WTC11 (cell line): ENCODE measurements at regions not wholly inside any gene's neighbourhood (a gene's known extent, or its start where the extent isn't known, plus 50 kb on each side); places are given as distances from the start of the nearest gene placed in this dataset.
"Not testable (repeated sequence)": the region's sequence is repeated elsewhere in the genome, so short reads cannot be mapped to it uniquely, and the experiment has no call there.

Source experiments
- CTCF ChIP-seq: fragments of 200-600 bp; IDR thresholded peaks from 2 replicates; pipeline ENCODE4 v1.8.0; 2022; ENCODE audit warnings: antibody characterized with exemption
- E2F4 ChIP-seq: sonication (generic); formaldehyde crosslinking; IDR thresholded peaks from 2 replicates; pipeline ENCODE4 v1.8.1; 2022; ENCODE audit warnings: low read depth, mild to moderate bottlenecking, moderate library complexity, missing genetic modification reagents, borderline replicate concordance
- USF1 ChIP-seq: sonication (generic); formaldehyde crosslinking; IDR thresholded peaks from 2 replicates; pipeline ENCODE4 v1.8.0; 2022; ENCODE audit warnings: mild to moderate bottlenecking, missing genetic modification reagents
- ZNF138 ChIP-seq: sonication (generic); formaldehyde crosslinking; conservative IDR thresholded peaks from 2 replicates; pipeline ENCODE4 v1.8.1; 2022; ENCODE audit warnings: mild to moderate bottlenecking, moderate library complexity, missing genetic modification reagents
- ZNF263 ChIP-seq: sonication (generic); formaldehyde crosslinking; IDR thresholded peaks from 2 replicates; pipeline ENCODE4 v1.8.1; 2022; ENCODE audit warnings: low read depth, mild to moderate bottlenecking, moderate library complexity, missing genetic modification reagents
- ZNF512 ChIP-seq: sonication (generic); formaldehyde crosslinking; IDR thresholded peaks from 2 replicates; pipeline ENCODE4 v1.8.1; 2022; ENCODE audit warnings: missing genetic modification reagents, borderline replicate concordance

GRCh38 chr9:66824169-66824568, 76.4 kb upstream of the ZNF658 start:
- not testable (repeated sequence) for TF ChIP-seq USF1 (CRISPR knock-in tag); ZNF512 (CRISPR knock-in tag); E2F4 (CRISPR knock-in tag); ZNF263 (CRISPR knock-in tag); ZNF138 (CRISPR knock-in tag); CTCF
